PC-9 (cell line): ENCODE measurements at regions not wholly inside any gene's neighbourhood (a gene's known extent, or its start where the extent isn't known, plus 50 kb on each side); places are given as distances from the start of the nearest gene placed in this dataset.
"Not testable (repeated sequence)": the region's sequence is repeated elsewhere in the genome, so short reads cannot be mapped to it uniquely, and the experiment has no call there.

Experiments used
- BruUV-seq: library from RNA; stranded (reverse); fragments of 400-500 nt; replicated peaks from 2 replicates; lab custom pipeline; 2021; lab: Mats Ljungman, UMichigan
- CTCF ChIA-PET: fragments of 300-600 bp; sonication (Branson Sonifier 250); formaldehyde crosslinking; loops from one replicate; lab custom pipeline; 2022; ENCODE audit warnings: antibody characterized with exemption; lab: Charles Lee
- POLR2A ChIA-PET: fragments of 300-600 bp; sonication (Branson Sonifier 250); formaldehyde crosslinking; loops from one replicate; lab custom pipeline; 2022; ENCODE audit warnings: antibody characterized with exemption; ENCODE audit not compliant: unreplicated experiment; lab: Charles Lee
- DNase-seq, 2 experiments: peaks; one replicate each; pipeline versions ENCODE4 v3.0.0 to v3.0.0-alpha.2; 2015 to 2022; ENCODE audit warnings: mixed read lengths in 1 of 2
- H2AFZ ChIP-seq: fragments of 200-600 bp; sonication (generic); 2 replicates; pipeline ENCODE4 v1.8.1; 2017; ENCODE audit warnings: antibody characterized with exemption
- H3F3A ChIP-seq: fragments of 200-600 bp; sonication (generic); 2 replicates; pipeline ENCODE4 v1.8.1; 2017; ENCODE audit warnings: antibody characterized with exemption, mild to moderate bottlenecking, low read depth; ENCODE audit not compliant: insufficient read depth
- H3K27ac ChIP-seq: fragments of 200-600 bp; sonication (generic); 2 replicates; pipeline ENCODE4 v1.6.1; 2016; ENCODE audit warnings: mixed run types
- H3K27me3 ChIP-seq: fragments of 200-600 bp; sonication (generic); 2 replicates; pipeline ENCODE4 v1.6.1; 2016; ENCODE audit warnings: low read depth, mixed run types; ENCODE audit not compliant: insufficient read depth
- H3K36me3 ChIP-seq: fragments of 200-600 bp; sonication (generic); 2 replicates; pipeline ENCODE4 v1.6.1; 2016; ENCODE audit warnings: low read depth, mixed run types
- H3K4me1 ChIP-seq: fragments of 200-600 bp; sonication (generic); replicated peaks from 2 replicates; pipeline ENCODE4 v1.6.1; 2016; ENCODE audit warnings: mixed run types; ENCODE audit not compliant: insufficient read depth
- H3K4me2 ChIP-seq: fragments of 200-600 bp; sonication (generic); 2 replicates; pipeline ENCODE4 v1.6.1; 2017; ENCODE audit warnings: mixed run types
- H3K4me3 ChIP-seq: fragments of 200-600 bp; sonication (generic); 2 replicates; pipeline ENCODE4 v1.6.1; 2016; ENCODE audit warnings: mixed run types
- H3K79me2 ChIP-seq: fragments of 200-600 bp; sonication (generic); 2 replicates; pipeline ENCODE4 v1.6.1; 2017; ENCODE audit warnings: low read depth, mixed run types
- H3K9me2 ChIP-seq: fragments of 200-600 bp; sonication (generic); 2 replicates; pipeline ENCODE4 v1.8.1; 2017; ENCODE audit warnings: mild to moderate bottlenecking; ENCODE audit not compliant: insufficient read depth
- H3K9me3 ChIP-seq: fragments of 200-600 bp; sonication (generic); 2 replicates; pipeline ENCODE4 v1.8.1; 2016; ENCODE audit warnings: low read depth; ENCODE audit not compliant: insufficient read depth
- H4K20me1 ChIP-seq: fragments of 200-600 bp; sonication (generic); 2 replicates; pipeline ENCODE4 v1.8.1; 2017; ENCODE audit not compliant: insufficient read depth
- CTCF ChIP-seq: fragments of 200-600 bp; sonication (generic); conservative IDR thresholded peaks from 2 replicates; pipeline ENCODE4 v1.6.1; 2017; ENCODE audit warnings: mixed run types, antibody characterized with exemption, mild to moderate bottlenecking, moderate library complexity
- EZH2 ChIP-seq: fragments of 200-600 bp; sonication (generic); IDR thresholded peaks from 2 replicates; pipeline ENCODE4 v1.8.0; 2017; ENCODE audit warnings: antibody characterized with exemption, low read depth
- intact Hi-C: fragments of 100-400 bp; cut with micrococcal nuclease; formaldehyde crosslinking; loops from one replicate; pipeline ENCODE4 v1.10.0; 2022; ENCODE audit not compliant: unreplicated experiment

- no peaks in the 10 kb centered on the region for H3K4me1 ChIP-seq
- ChIA-PET CTCF (no interaction called here), POLR2A (no interaction called here)
- no peak overlapping the region for H3K4me3 ChIP-seq
- no peaks in the 10 kb centered on the region for H4K20me1 ChIP-seq
- no peak overlapping the region for H3K27ac ChIP-seq
- H3K79me2 ChIP-seq = no peaks in the 10 kb centered on the region
- intact Hi-C loops = no loop called here
- no peak for DNase-seq
- BruUV-seq = no TSS peak
- no peak for TF ChIP-seq CTCF
- no peak for TF ChIP-seq EZH2
- no peak overlapping the region for H2AFZ ChIP-seq
- H3K9me2 ChIP-seq = no peaks in the 10 kb centered on the region
- no peaks in the 10 kb centered on the region for H3K9me3 ChIP-seq
- no peaks in the 10 kb centered on the region for H3K27me3 ChIP-seq
- H3K4me2 ChIP-seq = no peak overlapping the region
- no peaks in the 10 kb centered on the region for H3F3A ChIP-seq
- H3K36me3 ChIP-seq = no peaks in the 10 kb centered on the region
Observed at GRCh38 chr3:73258057-73258456, 196.6 kb downstream of the EBLN2 start.

GRCh38 chr3:73259291-73259690 is 197.8 kb downstream of the EBLN2 start:
- no peak overlapping the region for H3K4me3 ChIP-seq

GRCh38 chr3:73259856-73260255 is 198.4 kb downstream of the EBLN2 start:
- Histone ChIP-seq H3F3A (no peaks in the 10 kb centered on the region), H3K27me3 (no peaks in the 10 kb centered on the region), H3K4me3 (no peak overlapping the region), H4K20me1 (no peaks in the 10 kb centered on the region), H3K9me2 (no peaks in the 10 kb centered on the region), H3K27ac (no peak overlapping the region), H3K9me3 (no peaks in the 10 kb centered on the region), H2AFZ (no peak overlapping the region), H3K79me2 (no peaks in the 10 kb centered on the region), H3K4me1 (no peaks in the 10 kb centered on the region), H3K4me2 (no peak overlapping the region), H3K36me3 (no peaks in the 10 kb centered on the region)
- intact Hi-C loops = no loop called here
- TF ChIP-seq CTCF (no peak), EZH2 (no peak)
- CTCF ChIA-PET = no interaction called here
- DNase-seq = no peak
- BruUV-seq = no TSS peak
- POLR2A ChIA-PET = no interaction called here

More at GRCh38 chr3:73259291-73259690, 197.8 kb downstream of the EBLN2 start:
- H3K79me2 ChIP-seq = no peaks in the 10 kb centered on the region
- ChIA-PET POLR2A (no interaction called here), CTCF (no interaction called here)
- no peak overlapping the region for H3K27ac ChIP-seq
- intact Hi-C loops = no loop called here
- no peaks in the 10 kb centered on the region for H3K4me1 ChIP-seq
- H3K9me3 ChIP-seq = no peaks in the 10 kb centered on the region
- TF ChIP-seq EZH2 (no peak), CTCF (no peak)
- no peaks in the 10 kb centered on the region for H3F3A ChIP-seq
- H2AFZ ChIP-seq = no peak overlapping the region
- no peaks in the 10 kb centered on the region for H3K36me3 ChIP-seq
- H3K9me2 ChIP-seq = no peaks in the 10 kb centered on the region
- no peak for DNase-seq
- H3K4me2 ChIP-seq = no peak overlapping the region
- no peaks in the 10 kb centered on the region for H4K20me1 ChIP-seq
- no TSS peak for BruUV-seq
- no peaks in the 10 kb centered on the region for H3K27me3 ChIP-seq

GRCh38 chr3:73266558-73266957 is 205.1 kb downstream of the EBLN2 start:
- intact Hi-C loops, H3K4me2 ChIP-seq, H3K9me3 ChIP-seq, DNase-seq, H3K79me2 ChIP-seq, H3K4me3 ChIP-seq, POLR2A ChIA-PET, H3F3A ChIP-seq, H4K20me1 ChIP-seq, H3K36me3 ChIP-seq, H3K4me1 ChIP-seq, H3K9me2 ChIP-seq, BruUV-seq, H3K27ac ChIP-seq, H2AFZ ChIP-seq, CTCF ChIA-PET: not testable (repeated sequence)
- 0 out of 2 replicates have a peak, but pooled peaks cover 11% of the 10 kb centered on the region for H3K27me3 ChIP-seq

- H3K4me1 ChIP-seq, intact Hi-C loops, H3F3A ChIP-seq, BruUV-seq, POLR2A ChIA-PET, CTCF ChIA-PET, H4K20me1 ChIP-seq, H3K9me3 ChIP-seq, H3K4me3 ChIP-seq, H2AFZ ChIP-seq, H3K9me2 ChIP-seq, H3K79me2 ChIP-seq, H3K4me2 ChIP-seq, H3K27ac ChIP-seq, DNase-seq, H3K36me3 ChIP-seq: not testable (repeated sequence)
- H3K27me3 ChIP-seq = peaks cover 21% of the 10 kb centered on the region; the same call in 1 of the 2 replicates
Observed at GRCh38 chr3:73269126-73269525, 207.7 kb downstream of the EBLN2 start.
